ENCODE measurements at regions not wholly inside any gene's neighbourhood (a gene's known extent, or its start where the extent isn't known, plus 50 kb on each side); places are given as distances from the start of the nearest gene placed in this dataset.

GRCh38 chr1:98550076-98550475, 111.4 kb upstream of the SNX7 start:
- BruUV-seq (replicated peaks), result no TSS peak
- Histone ChIP-seq H3K36me3 (ENCODE audit: insufficient read depth, low read length, poor library complexity, severe bottlenecking) (no peaks in the 10 kb centered on the region), H3K9me3 (ENCODE audit: low read depth, low read length, poor library complexity, severe bottlenecking) (no peaks in the 10 kb centered on the region), H3K4me1 (ENCODE audit: insufficient read depth, low read length, poor library complexity, severe bottlenecking) (no peaks in the 10 kb centered on the region), H3K27ac (ENCODE audit: low read depth, low read length, poor library complexity, severe bottlenecking) (no peak overlapping the region), H3K4me3 (ENCODE audit: low read depth, low read length, poor library complexity, severe bottlenecking) (no peak overlapping the region), H3K27me3 (replicated peaks; ENCODE audit: insufficient read depth, low read depth, low read length, poor library complexity) (no peaks in the 10 kb centered on the region)
- DNase-seq (ENCODE audit: low spot score), result no peak
- POLR2A ChIA-PET (ENCODE audit: low non-redundant PET), result no interaction called here
- TF ChIP-seq EZH2 (IDR thresholded peaks at IDR 0.05; ENCODE audit: borderline replicate concordance, low read depth, low read length, poor library complexity, severe bottlenecking) (no peak), CTCF (conservative IDR thresholded peaks at IDR 0.05; ENCODE audit: low read depth, low read length) (no peak)
- CTCF ChIA-PET, result no interaction called here
- intact Hi-C loops (cut with micrococcal nuclease; ENCODE audit: unreplicated experiment), result no loop called here

GRCh38 chr1:98546319-98546718, 115.2 kb upstream of the SNX7 start:
- TF ChIP-seq EZH2 (IDR thresholded peaks at IDR 0.05; ENCODE audit: borderline replicate concordance, low read depth, low read length, poor library complexity, severe bottlenecking) (no peak), CTCF (conservative IDR thresholded peaks at IDR 0.05; ENCODE audit: low read depth, low read length) (no peak)
- BruUV-seq (replicated peaks), result no TSS peak
- H3K4me1 ChIP-seq (ENCODE audit: insufficient read depth, low read length, poor library complexity, severe bottlenecking), result no peaks in the 10 kb centered on the region
- POLR2A ChIA-PET (ENCODE audit: low non-redundant PET), result no interaction called here
- intact Hi-C loops (cut with micrococcal nuclease; ENCODE audit: unreplicated experiment), result no loop called here
- no peaks in the 10 kb centered on the region for H3K27me3 ChIP-seq (replicated peaks; ENCODE audit: insufficient read depth, low read depth, low read length, poor library complexity)
- no peak overlapping the region for H3K27ac ChIP-seq (ENCODE audit: low read depth, low read length, poor library complexity, severe bottlenecking)
- H3K9me3 ChIP-seq (ENCODE audit: low read depth, low read length, poor library complexity, severe bottlenecking), result no peaks in the 10 kb centered on the region
- CTCF ChIA-PET, result no interaction called here
- no peak for DNase-seq (ENCODE audit: low spot score)
- no peaks in the 10 kb centered on the region for H3K36me3 ChIP-seq (ENCODE audit: insufficient read depth, low read length, poor library complexity, severe bottlenecking)
- H3K4me3 ChIP-seq (ENCODE audit: low read depth, low read length, poor library complexity, severe bottlenecking), result no peak overlapping the region

- intact Hi-C loops (cut with micrococcal nuclease; ENCODE audit: unreplicated experiment), result no loop called here
- POLR2A ChIA-PET (ENCODE audit: low non-redundant PET), result no interaction called here
- Histone ChIP-seq H3K4me1 (ENCODE audit: insufficient read depth, low read length, poor library complexity, severe bottlenecking) (no peaks in the 10 kb centered on the region), H3K27ac (ENCODE audit: low read depth, low read length, poor library complexity, severe bottlenecking) (no peak overlapping the region), H3K4me3 (ENCODE audit: low read depth, low read length, poor library complexity, severe bottlenecking) (no peak overlapping the region), H3K27me3 (replicated peaks; ENCODE audit: insufficient read depth, low read depth, low read length, poor library complexity) (no peaks in the 10 kb centered on the region), H3K36me3 (ENCODE audit: insufficient read depth, low read length, poor library complexity, severe bottlenecking) (no peaks in the 10 kb centered on the region), H3K9me3 (ENCODE audit: low read depth, low read length, poor library complexity, severe bottlenecking) (no peaks in the 10 kb centered on the region)
- TF ChIP-seq EZH2 (IDR thresholded peaks at IDR 0.05; ENCODE audit: borderline replicate concordance, low read depth, low read length, poor library complexity, severe bottlenecking), result no peak
- no peak for TF ChIP-seq CTCF (conservative IDR thresholded peaks at IDR 0.05; ENCODE audit: low read depth, low read length)
- CTCF ChIA-PET, result no interaction called here
- no TSS peak for BruUV-seq (replicated peaks)
- no peak for DNase-seq (ENCODE audit: low spot score)
These were observed 123.4 kb upstream of the SNX7 start for GRCh38 chr1:98538106-98538505.

Data from A673 (cell line).